NCI-H1105 treated with DMSO at 0.1 percent for 48 hours (cell line): ENCODE measurements at regions not wholly inside any gene's neighbourhood (a gene's known extent, or its start where the extent isn't known, plus 50 kb on each side); places are given as distances from the start of the nearest gene placed in this dataset.
"Not testable (repeated sequence)": the region's sequence is repeated elsewhere in the genome, so short reads cannot be mapped to it uniquely, and the experiment has no call there.

Experiments
- DNase-seq: peaks from one replicate; lab custom pipeline; 2025; lab: John Stamatoyannopoulos, UW

DNA sequence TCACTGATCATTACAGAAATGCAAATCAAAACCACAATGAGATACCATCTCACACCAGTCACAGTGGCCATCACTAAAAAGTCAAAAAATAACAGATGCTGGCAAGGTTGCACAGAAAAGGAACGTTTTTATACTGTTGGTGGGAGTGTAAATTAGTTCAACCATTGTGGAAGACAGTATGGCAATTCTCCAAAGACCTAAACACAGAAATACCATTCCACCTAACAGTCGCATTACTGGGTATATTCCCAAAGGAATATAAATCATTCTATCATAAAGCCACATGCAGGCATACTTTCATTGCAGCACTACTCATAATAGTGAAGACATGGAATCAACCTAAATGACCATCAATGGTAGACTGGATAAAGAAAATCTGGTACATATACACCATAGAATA lies 83.2 kb upstream of the ARID5B start:
- not testable (repeated sequence) for DNase-seq

DNA sequence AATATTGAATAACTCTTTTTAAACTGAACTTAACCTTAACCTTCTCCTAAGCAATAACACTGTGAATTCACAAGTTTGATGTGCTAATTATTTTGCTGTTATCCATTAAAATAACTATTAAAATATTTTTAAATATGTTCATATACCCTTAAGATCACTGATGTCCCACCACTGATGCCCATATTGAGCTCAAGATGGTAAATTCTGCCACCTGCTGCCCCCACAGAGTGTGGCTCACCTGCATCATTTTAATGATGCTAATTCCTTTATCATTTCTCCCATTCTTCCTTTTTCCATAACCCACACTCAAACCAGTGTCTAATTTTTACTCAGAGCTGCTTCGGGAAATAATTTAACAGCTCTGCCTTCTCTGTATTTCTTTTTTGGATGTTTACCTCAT lies 82.3 kb upstream of the ARID5B start:
- peak; percentile 8 for DNase-seq

DNA sequence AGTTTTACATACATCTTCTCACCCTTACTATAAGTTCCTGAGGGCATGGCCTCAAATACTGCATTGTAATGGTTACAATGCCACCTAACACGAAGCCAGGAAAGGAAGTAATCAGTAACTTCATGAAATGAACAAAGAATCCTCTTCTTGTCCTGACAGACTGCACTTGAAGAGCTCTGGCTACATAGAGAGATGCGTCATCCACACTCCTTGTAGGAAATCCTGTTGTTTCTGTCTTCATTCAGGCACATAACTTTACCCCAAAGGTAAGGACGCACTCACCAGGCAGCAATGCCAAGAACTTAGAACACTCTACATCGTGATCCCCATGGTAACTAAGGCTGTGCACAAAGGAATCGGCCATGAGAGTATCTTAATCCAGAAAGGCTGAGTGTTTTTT lies 80.3 kb upstream of the ARID5B start:
- DNase-seq = no peak

DNA sequence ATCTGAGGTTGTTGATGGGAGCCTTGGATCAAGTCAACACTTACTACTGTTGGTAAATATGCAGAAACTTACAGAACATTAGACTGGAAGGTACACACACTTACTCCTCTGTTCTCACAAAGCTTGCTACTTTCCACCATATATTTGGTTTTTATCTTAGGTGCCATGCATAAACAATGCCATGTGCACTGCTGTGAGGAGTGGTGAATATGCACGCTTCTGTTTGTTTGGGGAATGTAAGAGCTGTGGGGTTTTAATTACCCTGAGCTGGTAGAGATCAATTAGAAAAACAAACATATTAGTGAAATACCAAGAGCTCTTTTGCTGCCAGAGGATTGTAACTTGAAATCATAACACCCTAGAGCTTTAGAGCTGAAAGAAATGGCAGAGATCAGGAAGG lies 79.8 kb upstream of the ARID5B start:
- DNase-seq = peak; percentile 28

DNA sequence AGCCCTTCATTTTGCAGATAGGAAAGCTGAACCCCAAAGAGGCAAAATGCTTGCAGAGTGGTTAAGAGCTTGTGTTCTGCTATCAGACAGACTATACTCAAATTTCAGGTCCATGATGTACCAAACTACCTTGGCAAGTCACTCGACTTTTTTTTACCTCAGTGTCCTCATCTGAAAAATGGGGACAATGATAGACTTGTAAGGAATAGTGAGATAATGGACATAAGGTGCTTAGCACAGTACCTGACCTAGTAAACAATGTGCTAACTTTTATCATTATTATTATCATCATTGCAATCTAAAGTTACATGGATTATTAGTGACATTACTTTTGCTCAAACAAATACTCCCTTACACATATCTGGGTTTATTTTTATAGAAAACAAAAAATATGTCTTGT lies 79.4 kb upstream of the ARID5B start:
- DNase-seq = no peak

DNA sequence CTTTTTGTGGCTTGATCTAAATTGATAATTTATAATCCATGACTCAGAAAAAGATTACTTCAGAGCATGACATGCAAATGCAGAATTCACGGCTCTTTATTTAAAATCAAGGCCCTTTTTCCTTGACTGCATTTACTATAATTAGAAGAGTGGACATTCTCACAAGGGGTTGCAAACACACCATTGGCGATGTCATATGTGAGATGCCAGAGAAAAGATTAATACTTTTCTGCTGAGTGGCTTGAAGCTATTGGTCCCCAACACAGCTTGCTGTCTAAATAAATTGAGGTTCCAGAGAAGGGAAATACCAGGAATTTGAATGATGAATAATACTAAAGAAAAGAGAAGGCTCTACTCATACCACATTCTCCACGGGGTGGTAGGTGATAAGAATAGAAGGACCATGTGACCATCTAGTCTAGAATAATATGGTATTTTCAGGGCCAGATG lies 78.7 kb upstream of the ARID5B start:
- DNase-seq = no peak

DNA sequence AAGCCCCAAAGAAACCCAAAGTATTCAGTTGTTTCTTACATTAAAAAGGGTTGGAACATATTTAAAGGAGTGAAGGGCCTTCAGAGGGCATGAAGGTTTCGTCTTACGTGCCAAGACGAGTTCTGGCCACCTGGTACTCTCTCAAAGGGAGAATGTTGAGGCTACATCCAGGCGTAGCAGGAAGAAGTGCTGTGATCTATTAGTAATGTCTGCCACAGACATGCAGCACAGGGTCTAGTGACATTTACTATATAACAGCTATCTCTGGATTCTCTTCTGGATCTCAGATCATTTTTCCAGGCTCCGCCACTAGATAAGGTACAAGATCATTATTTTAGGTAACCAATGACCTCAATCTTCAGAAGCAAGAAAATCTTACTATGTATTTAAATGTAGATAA lies 76.5 kb upstream of the ARID5B start:
- no peak for DNase-seq

DNA sequence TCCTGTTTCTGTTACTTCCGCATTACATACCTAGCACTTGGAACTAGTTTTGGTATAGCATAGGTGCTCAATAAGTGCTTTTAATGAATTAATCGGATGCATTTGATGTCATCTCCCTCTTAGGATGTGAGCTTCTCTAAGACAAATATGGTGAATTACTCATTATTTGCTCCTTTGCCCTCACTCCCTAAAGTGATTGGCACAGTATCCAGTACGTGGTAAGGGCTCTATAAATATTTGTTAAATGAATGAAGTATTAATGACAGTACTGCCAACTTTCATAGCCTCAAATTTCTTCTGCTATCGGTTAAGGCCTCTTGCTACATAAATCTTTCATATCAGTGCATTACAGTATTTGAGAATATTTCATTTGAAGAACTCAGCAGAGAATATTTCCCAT lies 75.9 kb upstream of the ARID5B start:
- no peak for DNase-seq

DNA sequence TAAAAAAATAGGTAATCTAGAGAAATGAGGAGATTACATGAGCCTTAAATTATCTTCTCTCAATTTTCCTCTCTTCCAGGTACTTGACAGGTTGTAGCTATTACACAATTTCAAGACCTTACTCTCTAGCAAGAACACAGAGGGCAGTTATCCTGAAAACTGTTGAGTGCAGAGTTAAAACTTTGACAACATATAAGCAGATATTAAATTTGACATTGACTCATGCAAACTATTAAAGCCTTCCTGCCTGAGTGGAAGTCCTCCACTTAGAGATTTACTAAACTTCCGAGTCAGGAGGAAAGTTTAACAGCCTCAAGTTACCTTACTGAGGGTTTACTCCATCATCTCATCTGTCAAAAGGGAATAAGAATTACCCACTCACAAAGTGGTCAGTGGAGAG lies 73.5 kb upstream of the ARID5B start:
- no peak for DNase-seq

DNA sequence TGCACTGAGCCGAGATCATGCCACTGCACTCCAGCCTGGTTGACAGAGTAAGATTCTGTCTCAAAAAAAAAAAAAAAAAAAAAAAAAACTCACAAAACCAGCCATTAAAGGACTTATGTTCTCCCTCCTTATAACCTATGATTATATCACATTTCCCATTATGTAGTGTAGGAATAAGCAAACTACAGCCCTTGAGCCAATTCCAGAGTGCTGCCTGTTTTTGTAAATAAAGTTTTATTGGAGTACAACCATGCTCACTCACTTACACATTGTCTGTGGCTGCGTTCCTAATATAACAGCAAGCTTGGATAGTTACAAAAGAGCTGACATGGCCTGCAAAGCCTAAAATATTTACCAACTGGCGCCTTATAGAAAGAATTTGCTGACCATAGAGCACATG lies 72.7 kb upstream of the ARID5B start:
- DNase-seq = no peak

DNA sequence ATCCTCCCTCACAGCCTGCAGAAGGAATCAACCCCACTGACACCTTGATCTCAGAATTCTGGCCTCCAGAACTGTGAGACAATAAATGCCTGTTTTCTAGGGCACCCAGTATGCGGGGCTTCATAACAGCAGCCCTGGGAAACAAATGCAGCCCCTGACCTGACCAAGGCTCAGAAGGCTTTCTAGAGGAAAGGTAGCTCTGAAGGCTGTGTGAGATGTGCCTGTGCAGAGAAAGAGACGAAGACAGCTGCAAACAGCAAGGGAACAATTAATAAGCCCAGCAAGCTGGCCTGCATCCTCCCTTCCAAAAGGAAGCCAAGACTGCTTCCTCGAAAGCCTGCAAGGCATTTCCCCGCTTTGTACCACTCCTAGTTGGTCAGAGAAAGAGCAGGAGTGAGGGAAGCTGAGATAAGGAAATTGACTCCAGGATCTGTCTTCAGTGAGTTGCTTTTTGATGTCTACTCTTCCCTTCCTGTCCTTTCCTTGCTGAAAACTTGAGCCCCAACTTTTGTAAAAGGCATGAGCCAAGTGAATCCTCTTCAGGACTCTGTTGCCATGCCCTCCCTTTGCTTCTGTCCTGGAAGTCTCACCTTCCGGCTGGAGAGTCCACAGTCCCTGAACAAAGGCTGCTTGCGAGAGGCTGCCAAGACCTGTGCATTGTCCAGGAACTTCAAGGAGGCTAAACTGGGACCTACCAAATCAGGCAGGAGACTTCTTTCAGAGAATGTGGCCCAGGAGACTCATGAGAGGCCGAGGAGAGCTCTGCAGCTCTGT lies 71.2 kb upstream of the ARID5B start:
- DNase-seq = no peak

DNA sequence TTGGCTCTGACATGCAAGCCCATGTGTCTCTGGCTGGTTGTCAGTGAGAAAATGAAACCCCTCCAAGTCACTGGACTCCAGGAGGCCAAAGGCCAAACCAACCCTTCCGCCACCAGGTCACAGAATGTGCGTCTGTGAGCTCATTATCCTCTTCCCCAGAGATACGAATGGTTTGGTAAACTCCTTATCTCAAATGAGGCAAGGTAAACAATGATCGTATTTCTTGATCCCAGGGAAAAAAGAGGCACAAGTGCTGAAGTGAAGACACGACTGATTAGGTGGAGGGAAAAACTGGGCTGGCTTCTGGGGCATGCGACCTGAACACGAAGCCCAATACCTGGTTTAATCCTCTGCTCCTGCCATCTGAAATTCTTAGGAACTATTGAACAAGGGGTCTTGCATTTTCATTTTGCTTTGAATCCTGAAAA lies 70.6 kb upstream of the ARID5B start:
- DNase-seq = no peak

DNA sequence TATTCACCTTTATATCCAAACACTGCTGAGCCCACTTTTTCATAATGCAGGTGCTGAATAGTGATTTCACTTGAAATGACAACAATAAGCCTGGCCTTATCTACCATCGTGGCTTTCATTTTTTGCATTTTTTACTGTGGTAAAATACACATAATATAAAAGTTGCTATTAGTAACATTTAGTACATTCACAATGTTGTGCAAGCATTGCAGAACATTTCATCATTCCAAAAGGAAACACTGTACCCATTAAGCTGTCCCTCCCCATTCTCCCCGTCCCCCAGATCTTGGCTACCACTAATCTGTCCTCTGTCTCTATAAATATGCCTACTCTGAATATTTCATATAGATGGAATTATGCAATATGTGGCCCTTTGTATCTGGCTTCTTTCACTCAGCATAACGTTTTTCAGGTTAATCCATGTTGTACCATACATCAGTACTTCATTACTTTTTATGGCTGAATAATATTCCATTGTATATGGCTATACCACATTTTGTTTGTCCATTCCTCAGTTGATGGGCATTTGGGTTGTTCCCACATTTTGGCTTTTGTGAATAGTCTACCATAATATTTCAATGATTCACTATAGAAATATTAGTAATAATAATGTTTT lies 68.5 kb upstream of the ARID5B start:
- no peak for DNase-seq

DNA sequence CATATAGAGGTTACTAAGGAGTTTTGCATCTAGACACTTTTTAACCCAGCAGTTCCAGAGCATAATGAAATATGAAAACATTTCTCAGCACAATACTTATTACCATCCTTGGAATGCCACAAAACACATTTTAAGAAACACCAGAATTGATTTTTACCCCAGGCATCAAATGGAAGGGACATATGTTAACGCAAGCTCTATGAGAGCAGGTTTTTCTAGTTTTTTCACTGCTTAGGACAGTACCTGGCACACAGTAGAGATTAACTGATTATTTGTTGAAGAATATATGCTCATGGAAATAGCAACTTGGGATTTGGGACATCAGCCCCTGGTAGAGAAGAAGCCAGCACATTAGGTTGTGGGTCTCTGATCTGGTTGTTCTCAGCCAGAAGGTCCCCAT lies 67.0 kb upstream of the ARID5B start:
- no peak for DNase-seq

DNA sequence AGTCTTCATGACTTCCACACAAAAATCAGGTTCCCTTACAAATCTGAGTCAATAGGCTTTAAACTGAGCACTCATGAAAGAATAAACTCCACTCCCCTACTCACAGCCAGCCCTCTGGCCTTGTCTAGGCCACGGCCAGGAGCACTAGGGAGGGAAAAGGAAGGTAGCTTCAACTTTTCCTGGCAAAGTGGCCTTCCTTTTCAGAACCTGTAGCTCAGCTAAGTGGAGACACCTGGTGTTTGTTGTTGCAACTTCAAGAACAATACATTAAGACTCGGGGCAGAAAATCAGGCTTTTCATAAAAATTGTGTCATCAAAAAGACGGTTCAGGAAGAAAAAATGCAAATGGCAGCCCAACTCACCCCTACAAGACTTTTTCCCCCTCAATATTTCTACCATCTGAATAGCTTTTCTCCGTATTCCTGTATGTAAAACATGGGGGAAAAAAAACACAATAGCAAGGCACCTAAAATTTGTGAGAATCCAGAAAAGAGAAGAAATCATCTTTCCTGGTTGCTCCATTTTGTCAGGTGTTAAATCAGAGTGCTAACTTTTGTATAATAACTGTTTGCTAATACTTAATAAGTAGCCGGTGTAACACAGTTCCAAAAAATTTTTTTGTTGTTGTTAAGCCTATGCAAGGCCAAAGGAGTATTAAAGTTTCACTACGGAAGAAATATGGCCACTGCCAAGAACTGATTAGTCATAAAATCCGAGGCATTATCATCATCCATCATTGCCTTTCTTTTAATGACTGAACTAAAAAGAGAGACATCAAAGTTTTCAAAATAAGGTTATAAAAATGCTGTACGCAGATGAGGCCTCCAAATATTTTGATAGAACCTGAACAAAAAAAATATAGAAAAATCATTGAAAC lies 66.2 kb upstream of the ARID5B start:
- DNase-seq = peak; percentile 12

DNA sequence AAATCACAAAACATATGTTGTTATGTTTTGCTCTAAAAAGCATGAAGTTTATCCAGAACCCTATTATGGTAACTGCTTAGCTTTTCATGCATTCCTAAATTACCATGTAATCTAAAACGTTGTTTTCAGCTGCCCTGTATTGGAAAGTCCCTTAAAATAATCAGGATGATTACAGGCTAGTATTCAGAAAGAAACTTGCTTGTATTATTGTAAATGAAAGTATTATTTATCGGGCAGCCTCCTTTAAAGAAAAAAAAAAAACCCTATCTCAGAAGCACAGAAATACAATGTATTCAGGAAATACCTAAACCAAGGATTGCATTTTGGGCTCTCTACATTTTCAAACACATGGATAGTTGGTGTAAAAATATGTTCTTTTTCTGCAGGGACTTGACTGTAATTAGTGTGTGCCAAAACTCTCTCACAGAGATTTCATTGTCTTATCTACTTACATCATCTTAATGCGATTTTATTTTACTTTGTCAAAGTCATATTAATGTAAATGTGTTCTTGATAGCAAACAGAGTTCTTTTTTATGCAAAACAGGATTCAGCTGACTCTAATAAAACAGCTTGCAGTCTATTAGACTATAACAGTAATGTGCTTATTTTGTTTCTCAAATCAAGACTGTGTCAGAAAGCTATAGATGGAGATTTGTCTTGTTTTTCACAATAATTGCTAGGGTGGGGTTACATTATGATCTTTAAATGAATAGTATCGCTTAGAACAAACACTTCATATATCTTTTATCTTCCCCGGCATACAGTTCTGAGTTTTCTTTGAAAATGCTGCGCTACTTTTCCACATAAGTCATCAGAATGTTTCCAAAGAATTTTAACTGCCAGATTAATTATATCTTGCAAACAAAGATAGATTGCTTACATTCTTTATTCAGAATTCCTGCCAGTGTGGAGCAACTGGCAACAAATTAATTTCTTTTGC lies 65.3 kb upstream of the ARID5B start:
- no peak for DNase-seq

DNA sequence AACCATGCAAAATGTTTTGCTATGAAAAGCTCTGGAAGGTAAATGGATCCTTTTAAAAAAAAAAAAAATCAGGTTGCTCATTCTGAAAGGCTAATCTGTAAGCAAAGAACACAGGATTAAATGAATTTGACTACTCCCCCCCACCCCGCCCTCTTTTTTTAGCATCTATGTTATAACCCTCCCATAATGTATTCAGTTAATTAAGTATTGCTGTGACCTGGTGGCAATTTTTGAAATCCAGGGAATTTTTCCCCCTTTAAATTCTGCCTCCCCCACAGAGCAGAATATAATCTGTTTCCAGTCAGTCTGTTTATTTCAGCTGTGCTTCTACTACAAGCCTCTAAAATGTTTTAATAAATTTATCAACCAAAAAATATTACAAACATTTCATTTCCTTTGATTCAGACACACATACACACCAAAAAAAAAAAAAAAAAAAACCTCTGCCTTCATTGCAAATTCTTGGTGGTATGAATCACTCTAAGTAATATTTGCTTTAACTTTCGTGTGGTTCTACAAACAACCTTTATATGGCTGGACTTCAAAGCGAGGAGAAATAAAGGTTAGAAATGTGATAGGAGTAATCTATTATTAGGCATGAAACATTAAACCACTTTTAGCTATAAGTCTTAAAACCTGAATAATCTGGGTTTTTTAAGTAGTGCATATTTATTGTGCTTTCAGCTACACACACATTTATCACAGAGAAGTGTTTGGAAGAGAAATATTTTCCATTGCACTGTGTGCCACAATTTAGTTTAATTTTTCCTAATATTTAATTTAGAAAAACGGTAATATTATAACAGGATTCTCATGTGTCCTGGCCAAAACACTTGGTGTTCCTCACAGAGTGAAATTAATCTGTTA lies 64.4 kb upstream of the ARID5B start:
- no peak for DNase-seq

DNA sequence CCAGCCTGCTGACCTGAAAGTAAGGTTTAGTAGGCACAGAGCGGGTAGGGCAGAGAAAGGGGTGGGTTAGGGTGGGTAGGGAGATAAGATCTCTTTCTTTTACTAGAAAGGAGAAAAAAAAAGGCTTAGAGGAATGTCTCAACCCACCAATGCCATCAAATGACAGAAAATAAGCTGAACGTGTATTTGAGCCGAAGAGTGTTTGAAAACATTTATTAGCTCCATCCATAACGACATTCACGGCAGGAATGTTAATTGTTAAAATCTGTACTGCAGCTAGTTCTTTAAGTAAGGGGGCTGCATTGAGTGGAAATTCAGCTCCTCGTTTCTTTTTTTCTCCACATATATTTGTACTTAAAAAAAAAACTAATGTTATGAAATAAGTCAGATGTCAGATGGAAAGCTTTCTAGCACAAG lies 63.7 kb upstream of the ARID5B start:
- no peak for DNase-seq

DNA sequence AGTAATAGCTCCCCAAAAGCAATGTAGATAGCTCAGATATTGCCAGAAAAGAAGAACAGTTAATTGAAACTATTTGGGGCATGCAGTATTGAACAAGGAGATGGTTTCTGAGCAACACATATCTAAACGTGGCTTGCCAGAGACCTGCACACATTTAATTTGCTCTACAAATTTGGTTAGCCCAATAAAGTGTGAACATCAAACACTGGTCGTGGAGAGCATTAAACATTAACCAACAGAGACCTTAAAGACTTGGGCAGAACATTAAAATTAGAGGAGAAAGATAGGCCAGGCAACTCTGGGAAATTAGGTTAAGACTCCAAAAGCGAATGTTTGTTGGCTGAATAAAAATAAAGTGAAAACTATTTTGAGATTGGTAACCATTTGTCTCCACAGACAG lies 61.6 kb upstream of the ARID5B start:
- DNase-seq = no peak

DNA sequence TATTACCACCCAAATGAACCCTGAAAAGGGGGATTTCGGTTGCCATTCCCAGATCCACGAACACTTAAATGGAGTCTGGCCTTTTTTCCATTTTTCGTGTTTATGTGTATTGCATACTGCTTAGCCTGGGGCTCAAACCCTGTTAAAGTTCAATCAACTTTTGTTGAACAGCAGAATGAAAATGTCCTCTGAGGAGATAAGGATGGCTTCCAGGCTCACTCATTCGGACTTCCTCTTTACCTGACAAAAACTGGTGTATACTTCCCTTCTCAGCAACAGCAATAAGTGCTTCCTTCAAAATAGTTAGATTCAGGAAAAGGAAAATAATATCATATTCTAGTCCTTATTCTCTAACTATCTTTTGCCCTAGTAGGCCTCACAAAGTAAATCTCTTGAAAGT lies 61.1 kb upstream of the ARID5B start:
- DNase-seq = no peak
